Endothelial cell of umbilical vein (primary cell): ENCODE measurements at regions not wholly inside any gene's neighbourhood (a gene's known extent, or its start where the extent isn't known, plus 50 kb on each side); places are given as distances from the start of the nearest gene placed in this dataset.

ENCODE experiments used
- BruUV-seq: library from RNA; stranded (reverse); fragments of 400-500 nt; replicated peaks from 2 replicates; lab custom pipeline; 2021; lab: Mats Ljungman, UMichigan
- CTCF ChIA-PET: fragments of 300-600, 350-600 bp; sonication (Branson Sonifier 250); formaldehyde crosslinking; loops from one replicate; lab custom pipeline; 2021; ENCODE audit warnings: antibody characterized with exemption, inconsistent platforms; lab: Charles Lee
- POLR2A ChIA-PET: fragments of 300-600, 350-600 bp; sonication (Branson Sonifier 250); formaldehyde crosslinking; loops from one replicate; lab custom pipeline; 2021; ENCODE audit warnings: antibody characterized with exemption, inconsistent platforms; lab: Charles Lee
- DNase-seq: peaks from one replicate; pipeline ENCODE4 v3.0.0-alpha.2; 2011; ENCODE audit warnings: low read depth, low spot score
- FAIRE-seq: peaks from 2 replicates; lab custom pipeline; 2011; peaks lifted over from hg19 to GRCh38; lab: Jason Lieb, UNC
- H2AFZ ChIP-seq: 2 replicates; pipeline ENCODE4 v1.6.0; 2012; ENCODE audit warnings: low read depth, low read length, control low read depth, inconsistent platforms
- H3K27ac ChIP-seq: 2 replicates; pipeline ENCODE4 v1.5.1; 2011; ENCODE audit warnings: low read depth, mild to moderate bottlenecking, control low read depth, low read length, moderate library complexity; ENCODE audit not compliant: insufficient read depth
- H3K27me3 ChIP-seq, 2 experiments: 2 replicates each; pipeline versions ENCODE4 v1.6.0 to v1.6.1; 2011; ENCODE audit warnings: low read length in 2 of 2, mixed read lengths in 1 of 2; ENCODE audit not compliant: control insufficient read depth in 2 of 2, insufficient read depth in 2 of 2
- H3K36me3 ChIP-seq, 2 experiments: 2 replicates in 1 of 2; 3 replicates in 1 of 2; pipeline ENCODE4 v1.5.1; 2011; ENCODE audit warnings: low read length in 2 of 2, mild to moderate bottlenecking in 1 of 2, moderate library complexity in 1 of 2; ENCODE audit not compliant: control insufficient read depth in 2 of 2, insufficient read depth in 2 of 2; ENCODE audit errors: extremely low read depth in 1 of 2
- H3K4me1 ChIP-seq: 3 replicates; pipeline ENCODE4 v1.5.1; 2011; ENCODE audit warnings: mild to moderate bottlenecking, low read length; ENCODE audit not compliant: control insufficient read depth, insufficient read depth; ENCODE audit errors: extremely low read depth
- H3K4me2 ChIP-seq: 2 replicates; pipeline ENCODE4 v1.6.1; 2011; ENCODE audit warnings: low read length, control low read depth, mixed read lengths; ENCODE audit not compliant: insufficient read depth
- H3K4me3 ChIP-seq, 3 experiments: fragments of 200-600 bp in 1 of 3; sonication (generic), shearing (Covaris generic) in 1 of 3; replicated peaks in 1 of 3; 2 replicates each; pipeline ENCODE4 v1.5.1; 2011 to 2016; ENCODE audit warnings: control low read depth in 3 of 3, low read length in 3 of 3, mild to moderate bottlenecking in 2 of 3, inconsistent platforms in 1 of 3, low read depth in 1 of 3, moderate library complexity in 1 of 3; ENCODE audit not compliant: insufficient read depth in 1 of 3
- H3K79me2 ChIP-seq: 2 replicates; pipeline ENCODE4 v1.6.0; 2012; ENCODE audit warnings: low read length, inconsistent platforms; ENCODE audit not compliant: control insufficient read depth, insufficient read depth
- H3K9ac ChIP-seq: replicated peaks from 2 replicates; pipeline ENCODE3; 2011; ENCODE audit warnings: low read length, control low read depth; ENCODE audit not compliant: insufficient read depth; ENCODE audit errors: extremely low read depth
- H3K9me1 ChIP-seq: replicated peaks from 3 replicates; pipeline ENCODE4 v1.6.0; 2011; ENCODE audit warnings: mild to moderate bottlenecking, low read length; ENCODE audit not compliant: control insufficient read depth, insufficient read depth; ENCODE audit errors: extremely low read depth
- H3K9me3 ChIP-seq: replicated peaks from 2 replicates; pipeline ENCODE4 v1.5.1; 2012; ENCODE audit warnings: low read length, inconsistent platforms; ENCODE audit not compliant: control insufficient read depth, insufficient read depth
- H4K20me1 ChIP-seq: replicated peaks from 2 replicates; pipeline ENCODE3; 2011; ENCODE audit warnings: mild to moderate bottlenecking, low read length; ENCODE audit not compliant: control insufficient read depth, insufficient read depth; ENCODE audit errors: extremely low read depth
- EZH2 ChIP-seq: IDR thresholded peaks from 2 replicates; pipeline ENCODE4 v1.6.1; 2012; ENCODE audit warnings: borderline replicate concordance, low read depth, mild to moderate bottlenecking, moderate library complexity, low read length, inconsistent platforms; ENCODE audit not compliant: severe bottlenecking
- FOS ChIP-seq: IDR thresholded peaks from 2 replicates; pipeline ENCODE4 v1.6.1; 2011; ENCODE audit warnings: mild to moderate bottlenecking, low read length, moderate library complexity, borderline replicate concordance; ENCODE audit not compliant: insufficient read depth
- GATA2 ChIP-seq: IDR thresholded peaks from 2 replicates; pipeline ENCODE4 v1.7.0; 2011; ENCODE audit warnings: low read depth, mild to moderate bottlenecking, moderate library complexity, mixed read lengths, low read length; ENCODE audit not compliant: insufficient read length, insufficient read depth
- JUN ChIP-seq: IDR thresholded peaks from 2 replicates; pipeline ENCODE4 v1.6.1; 2011; ENCODE audit warnings: borderline replicate concordance, low read depth; ENCODE audit not compliant: insufficient read length, insufficient read depth
- MAX ChIP-seq: IDR thresholded peaks from 2 replicates; pipeline ENCODE4 v1.6.1; 2011; ENCODE audit not compliant: insufficient read depth, insufficient read length
- MYC ChIP-seq: IDR thresholded peaks from one replicate; pipeline ENCODE4 v1.6.1; 2011; ENCODE audit warnings: mild to moderate bottlenecking, low read depth, low read length
- POLR2A ChIP-seq: IDR thresholded peaks from 2 replicates; pipeline ENCODE4 v1.6.1; 2012; ENCODE audit warnings: low read depth, mild to moderate bottlenecking, control low read depth, low read length
- POLR2AphosphoS5 ChIP-seq: IDR thresholded peaks from 2 replicates; pipeline ENCODE4 v1.6.1; 2012; ENCODE audit warnings: low read depth, mild to moderate bottlenecking, control low read depth, low read length, moderate library complexity; ENCODE audit not compliant: insufficient read depth
- dilution Hi-C: fragments of 300-500 bp; cut with MboI; formaldehyde crosslinking; loops from one replicate; pipeline ENCODE4 v1.15.0; 2019; ENCODE audit warnings: low sequenced_read_pairs; ENCODE audit not compliant: extremely low pct_ligation_motif_present
- intact Hi-C: fragments of 100-400 bp; cut with micrococcal nuclease; formaldehyde crosslinking; loops from one replicate; pipeline ENCODE4 v1.10.0; 2022
- TF ChIP-seq, protein P1 (sequence below), 2 donors: IDR thresholded peaks; 1 replicate in 1 of 2; 2 replicates in 1 of 2; pipeline ENCODE4 v1.5.1; 2011; ENCODE audit warnings: low read length in 2 of 2, mild to moderate bottlenecking in 2 of 2, moderate library complexity in 2 of 2, control low read depth in 1 of 2, inconsistent platforms in 1 of 2, low read depth in 1 of 2; ENCODE audit not compliant: insufficient read depth in 1 of 2; ENCODE audit errors: extremely low read depth in 1 of 2

- no peak overlapping the region for H2AFZ ChIP-seq
- no peak overlapping the region for H3K4me2 ChIP-seq
- H3K27me3 ChIP-seq, result no peaks in the 10 kb centered on the region
- no peaks in the 10 kb centered on the region for H3K4me1 ChIP-seq
- dilution Hi-C loops, result no loop called here
- H3K9ac ChIP-seq, result no peak overlapping the region
- no peak overlapping the region for H3K4me3 ChIP-seq
- no TSS peak for BruUV-seq
- CTCF ChIA-PET, result no interaction called here
- FAIRE-seq, result no peak
- H3K27ac ChIP-seq, result no peak overlapping the region
- intact Hi-C loops, result no loop called here
- no peaks in the 10 kb centered on the region for H3K9me1 ChIP-seq
- TF ChIP-seq POLR2A (no peak), FOS (no peak), JUN (no peak), MYC (no peak), MAX (no peak), EZH2 (no peak), GATA2 (no peak), POLR2AphosphoS5 (no peak)
- TF ChIP-seq, protein P1, sequence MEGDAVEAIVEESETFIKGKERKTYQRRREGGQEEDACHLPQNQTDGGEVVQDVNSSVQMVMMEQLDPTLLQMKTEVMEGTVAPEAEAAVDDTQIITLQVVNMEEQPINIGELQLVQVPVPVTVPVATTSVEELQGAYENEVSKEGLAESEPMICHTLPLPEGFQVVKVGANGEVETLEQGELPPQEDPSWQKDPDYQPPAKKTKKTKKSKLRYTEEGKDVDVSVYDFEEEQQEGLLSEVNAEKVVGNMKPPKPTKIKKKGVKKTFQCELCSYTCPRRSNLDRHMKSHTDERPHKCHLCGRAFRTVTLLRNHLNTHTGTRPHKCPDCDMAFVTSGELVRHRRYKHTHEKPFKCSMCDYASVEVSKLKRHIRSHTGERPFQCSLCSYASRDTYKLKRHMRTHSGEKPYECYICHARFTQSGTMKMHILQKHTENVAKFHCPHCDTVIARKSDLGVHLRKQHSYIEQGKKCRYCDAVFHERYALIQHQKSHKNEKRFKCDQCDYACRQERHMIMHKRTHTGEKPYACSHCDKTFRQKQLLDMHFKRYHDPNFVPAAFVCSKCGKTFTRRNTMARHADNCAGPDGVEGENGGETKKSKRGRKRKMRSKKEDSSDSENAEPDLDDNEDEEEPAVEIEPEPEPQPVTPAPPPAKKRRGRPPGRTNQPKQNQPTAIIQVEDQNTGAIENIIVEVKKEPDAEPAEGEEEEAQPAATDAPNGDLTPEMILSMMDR (IDR thresholded peaks at IDR 0.05; ENCODE audit: extremely low read depth in 1 of 2, insufficient read depth in 1 of 2, low read depth in 1 of 2, low read length in 2 of 2), result no peak
- DNase-seq, result no peak
- no peaks in the 10 kb centered on the region for H4K20me1 ChIP-seq
- POLR2A ChIA-PET, result no interaction called here
- no peaks in the 10 kb centered on the region for H3K9me3 ChIP-seq
- H3K36me3 ChIP-seq, result no peaks in the 10 kb centered on the region
- no peaks in the 10 kb centered on the region for H3K79me2 ChIP-seq
Measured at GRCh38 chr13:67645874-67646467, 415.8 kb upstream of the PCDH9 start.
